Transverse colon (tissue), 4 donors: ENCODE measurements at regions not wholly inside any gene's neighbourhood (a gene's known extent, or its start where the extent isn't known, plus 50 kb on each side); places are given as distances from the start of the nearest gene placed in this dataset.
A peak's percentile ranks its signal among the peaks of the same experiment; 100 is the strongest.

Experiments
- DNase-seq: peaks from one replicate; pipeline ENCODE4 v3.0.0-alpha.2; 2019
- H3K27ac ChIP-seq, 4 donors: fragments of 200-600 bp; sonication (generic); 2 replicates each; pipeline ENCODE4 v1.5.1; 2016 to 2018; ENCODE audit warnings: inconsistent platforms in 4 of 4
- H3K27me3 ChIP-seq: fragments of 200-600 bp; sonication (generic); 2 replicates; pipeline ENCODE4 v1.5.1; 2017; ENCODE audit warnings: inconsistent platforms
- H3K36me3 ChIP-seq, 4 donors: fragments of 200-600 bp; sonication (generic); 2 replicates each; pipeline ENCODE4 v1.5.1; 2017 to 2019; ENCODE audit warnings: inconsistent platforms in 4 of 4
- H3K4me1 ChIP-seq, 4 donors: fragments of 200-600 bp; sonication (generic); 2 replicates each; pipeline ENCODE4 v1.5.1; 2017 to 2020; ENCODE audit warnings: inconsistent platforms in 4 of 4
- H3K4me3 ChIP-seq, 4 donors: fragments of 200-600 bp; sonication (generic); 1 replicate in 1 of 4; 2 replicates in 3 of 4; pipeline versions ENCODE4 v1.5.1 to v1.6.1; 2017 to 2019; ENCODE audit warnings: inconsistent platforms in 4 of 4
- H3K9me3 ChIP-seq, 2 donors: fragments of 200-600 bp; sonication (generic); 2 replicates each; pipeline ENCODE4 v1.5.1; 2017 to 2019; ENCODE audit warnings: inconsistent platforms in 2 of 2
- EP300 ChIP-seq: sonication (generic); formaldehyde crosslinking; IDR thresholded peaks from one replicate; pipeline ENCODE4 v1.6.1; 2017; ENCODE audit warnings: antibody characterized with exemption, low read depth
- POLR2A ChIP-seq: fragments of 450-650 bp; IDR thresholded peaks from one replicate; pipeline ENCODE4 v1.6.1; 2016; ENCODE audit warnings: antibody characterized with exemption, mild to moderate bottlenecking, moderate library complexity
- POLR2AphosphoS5 ChIP-seq, 3 donors: sonication (generic); formaldehyde crosslinking; IDR thresholded peaks; one replicate each; pipeline ENCODE4 v1.6.1; 2016; ENCODE audit warnings: antibody characterized with exemption in 3 of 3
- WGBS, 2 donors: methylation state at CpG; one replicate each; pipeline ENCODE4 v1.1.5; 2018; ENCODE audit warnings: low coverage in 1 of 2; 5-methylcytosine and 5-hydroxymethylcytosine counted together
- in situ Hi-C, 4 donors: fragments of 200-750 bp; cut with MboI; loops; one replicate each; pipeline versions ENCODE4 v1.15.0 to v1.15.1; 2017; ENCODE audit warnings: low sequenced_read_pairs in 3 of 4, low pct_ligation_motif_present in 1 of 4, low pct_unique_long_range_greater_than_20kb in 1 of 4
- intact Hi-C: fragments of 100-400 bp; cut with DNase I; formaldehyde crosslinking; loops from one replicate; pipeline ENCODE4 v1.15.1; 2023; ENCODE audit warnings: low total_unique reads
- TF ChIP-seq, protein P1 (sequence below), 5 experiments: fragments of 200-600 bp in 3 of 5; fragments of 450-650 bp in 2 of 5; sonication (generic) in 3 of 5; IDR thresholded peaks; 1 replicate in 2 of 5; 2 replicates in 3 of 5; pipeline ENCODE4 v1.5.1; 2016 to 2017; ENCODE audit warnings: antibody characterized with exemption in 5 of 5, inconsistent platforms in 3 of 5, mild to moderate bottlenecking in 2 of 5, moderate library complexity in 1 of 5

DNA sequence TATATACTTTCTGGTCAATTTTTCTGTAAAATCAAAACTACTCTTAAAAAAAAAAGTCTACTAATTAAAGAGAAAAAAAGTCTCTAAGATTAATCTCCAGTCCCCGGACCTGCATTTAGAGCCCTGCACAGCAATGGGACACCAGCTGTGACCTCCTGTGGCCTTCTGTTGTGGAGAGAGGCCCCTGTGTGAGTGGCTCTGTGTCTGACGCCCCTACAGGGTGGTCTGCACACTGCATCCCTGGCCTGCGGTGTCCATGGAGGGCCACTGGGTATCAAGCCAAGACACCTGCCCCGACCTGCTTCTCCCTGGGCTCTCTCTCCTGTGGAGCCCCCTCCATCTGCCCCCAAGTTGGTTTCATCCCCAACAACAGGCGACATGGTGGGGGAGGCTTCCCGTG is 248.0 kb upstream of the DIO3 start:
- no peak for DNase-seq
- intact Hi-C loops (no loop called here), in situ Hi-C loops (no loop called here)
- Histone ChIP-seq H3K4me1 (no peaks in the 10 kb centered on the region), H3K36me3 (no peaks in the 10 kb centered on the region), H3K4me3 (no peak overlapping the region), H3K27ac (no peak overlapping the region), H3K9me3 (peaks cover 7 to 13% of the 10 kb centered on the region in 2 donors), H3K27me3 (no peaks in the 10 kb centered on the region)
- TF ChIP-seq POLR2A (no peak), EP300 (no peak), POLR2AphosphoS5 (IDR thresholded peaks at IDR 0.05) (no peak)
- TF ChIP-seq, protein P1, sequence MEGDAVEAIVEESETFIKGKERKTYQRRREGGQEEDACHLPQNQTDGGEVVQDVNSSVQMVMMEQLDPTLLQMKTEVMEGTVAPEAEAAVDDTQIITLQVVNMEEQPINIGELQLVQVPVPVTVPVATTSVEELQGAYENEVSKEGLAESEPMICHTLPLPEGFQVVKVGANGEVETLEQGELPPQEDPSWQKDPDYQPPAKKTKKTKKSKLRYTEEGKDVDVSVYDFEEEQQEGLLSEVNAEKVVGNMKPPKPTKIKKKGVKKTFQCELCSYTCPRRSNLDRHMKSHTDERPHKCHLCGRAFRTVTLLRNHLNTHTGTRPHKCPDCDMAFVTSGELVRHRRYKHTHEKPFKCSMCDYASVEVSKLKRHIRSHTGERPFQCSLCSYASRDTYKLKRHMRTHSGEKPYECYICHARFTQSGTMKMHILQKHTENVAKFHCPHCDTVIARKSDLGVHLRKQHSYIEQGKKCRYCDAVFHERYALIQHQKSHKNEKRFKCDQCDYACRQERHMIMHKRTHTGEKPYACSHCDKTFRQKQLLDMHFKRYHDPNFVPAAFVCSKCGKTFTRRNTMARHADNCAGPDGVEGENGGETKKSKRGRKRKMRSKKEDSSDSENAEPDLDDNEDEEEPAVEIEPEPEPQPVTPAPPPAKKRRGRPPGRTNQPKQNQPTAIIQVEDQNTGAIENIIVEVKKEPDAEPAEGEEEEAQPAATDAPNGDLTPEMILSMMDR (IDR thresholded peaks at IDR 0.05) = no peak
- 78 to 88% methylated on average over 1 to 6 of the region's 6 CpGs for WGBS, 2 donors

DNA sequence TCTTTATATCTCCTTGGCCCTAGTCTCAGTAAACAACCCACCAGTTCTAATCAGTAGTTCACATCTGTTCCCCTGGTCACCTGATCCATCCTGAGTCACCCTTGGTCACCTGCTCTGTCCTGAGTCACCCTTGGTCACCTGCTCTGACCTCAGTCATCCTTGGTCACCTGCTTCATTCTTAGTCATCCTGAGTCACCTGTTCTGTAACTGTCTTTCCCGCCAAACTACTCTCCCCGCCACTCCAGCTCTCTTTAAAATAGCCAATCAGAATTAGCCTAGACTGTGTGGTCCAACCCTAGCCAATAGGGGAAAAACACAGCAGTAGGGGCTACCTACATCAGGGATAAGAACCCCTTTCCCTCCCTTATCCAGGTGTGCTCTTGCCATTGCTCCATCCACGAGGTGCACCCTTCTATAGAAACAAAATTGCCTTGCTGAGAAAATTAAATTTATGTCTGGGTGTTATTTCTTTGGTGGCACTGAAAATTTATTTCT is 245.4 kb upstream of the DIO3 start:
- Histone ChIP-seq H3K27me3 (no peaks in the 10 kb centered on the region), H3K4me1 (peaks cover 0 to 22% (median 4%) of the 10 kb centered on the region in 4 donors), H3K4me3 (no peak overlapping the region), H3K36me3 (no peaks in the 10 kb centered on the region), H3K27ac (no peak overlapping the region), H3K9me3 (peaks cover 7 to 13% of the 10 kb centered on the region in 2 donors)
- WGBS, 2 donors = 89 to 94% methylated on average over 2 to 3 of the region's 3 CpGs
- no peak for DNase-seq
- in situ Hi-C loops (no loop called here), intact Hi-C loops (no loop called here)
- TF ChIP-seq POLR2A = no peak
- TF ChIP-seq, protein P1 (IDR thresholded peaks at IDR 0.05) = no peak
- TF ChIP-seq POLR2AphosphoS5 (IDR thresholded peaks at IDR 0.05) = no peak
- no peak for TF ChIP-seq EP300

DNA sequence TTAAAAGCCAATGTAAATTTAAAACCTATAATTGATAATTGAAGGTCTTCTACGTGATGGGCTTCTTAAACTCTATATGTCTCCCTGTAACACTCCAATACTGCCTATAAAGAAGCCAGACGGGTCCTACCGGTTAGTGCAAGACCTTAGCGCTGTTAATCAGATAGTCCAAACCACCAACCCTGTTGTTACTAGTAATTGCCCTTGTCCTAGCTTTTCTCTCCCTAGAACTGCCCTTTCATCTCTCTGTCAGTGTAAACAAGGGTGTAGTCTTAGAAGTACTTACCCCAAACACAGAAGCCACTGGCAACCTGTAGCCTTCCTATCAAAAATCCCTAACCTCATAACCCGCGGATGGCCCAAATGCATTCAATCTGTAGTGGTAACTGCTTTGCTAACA is 243.0 kb upstream of the DIO3 start:
- WGBS, 2 donors = 50 to 52% methylated on average over 4 to 6 of the region's 6 CpGs
- H3K27me3 ChIP-seq = no peaks in the 10 kb centered on the region
- no peaks in the 10 kb centered on the region for H3K36me3 ChIP-seq
- TF ChIP-seq POLR2AphosphoS5 (IDR thresholded peaks at IDR 0.05) (no peak), EP300 (no peak), POLR2A (no peak)
- TF ChIP-seq, protein P1 (IDR thresholded peaks at IDR 0.05) = no peak
- no peak for DNase-seq
- H3K4me3 ChIP-seq = no peak overlapping the region
- in situ Hi-C loops = no loop called here
- H3K27ac ChIP-seq = no peak overlapping the region
- H3K9me3 ChIP-seq = peaks cover 7 to 15% of the 10 kb centered on the region in 2 donors
- intact Hi-C loops = no loop called here
- H3K4me1 ChIP-seq = peaks cover 0 to 24% (median 4%) of the 10 kb centered on the region in 4 donors

DNA sequence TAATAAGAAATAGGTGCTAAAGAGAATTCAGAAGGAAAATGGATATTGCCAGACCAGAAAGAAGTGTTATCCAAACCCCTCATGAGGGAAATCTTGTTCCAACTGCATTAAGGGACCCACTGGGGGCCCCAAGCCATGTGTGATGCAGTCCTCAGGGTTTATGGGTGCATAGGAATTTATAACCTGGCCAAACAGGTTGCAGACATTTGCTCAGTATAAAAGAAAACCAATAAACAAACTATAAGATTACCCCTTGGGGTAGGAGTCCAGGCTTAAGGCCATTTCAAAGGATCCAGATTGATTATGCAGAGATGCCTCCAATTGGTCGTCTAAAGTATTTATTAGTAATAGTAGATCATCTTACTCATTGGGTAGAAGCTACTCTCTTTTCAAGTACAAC is 240.9 kb upstream of the DIO3 start:
- in situ Hi-C loops = no loop called here
- TF ChIP-seq EP300 (no peak), POLR2AphosphoS5 (IDR thresholded peaks at IDR 0.05) (no peak), POLR2A (no peak)
- TF ChIP-seq, protein P1 (IDR thresholded peaks at IDR 0.05) = no peak
- Histone ChIP-seq H3K4me1 (peaks cover 0 to 24% (median 4%) of the 10 kb centered on the region in 4 donors), H3K4me3 (no peak overlapping the region), H3K36me3 (no peaks in the 10 kb centered on the region), H3K9me3 (peaks cover 21 to 29% of the 10 kb centered on the region in 2 donors), H3K27me3 (no peaks in the 10 kb centered on the region), H3K27ac (no peak overlapping the region)
- peak; percentile 46 for DNase-seq
- 30 to 40% methylated on average over 1 of the region's 1 CpG for WGBS, 2 donors
- intact Hi-C loops = no loop called here
